GM21529 (cell line): ENCODE measurements at regions not wholly inside any gene's neighbourhood (a gene's known extent, or its start where the extent isn't known, plus 50 kb on each side); places are given as distances from the start of the nearest gene placed in this dataset.
A peak's percentile ranks its signal among the peaks of the same experiment; 100 is the strongest.
"Not testable (repeated sequence)": the region's sequence is repeated elsewhere in the genome, so short reads cannot be mapped to it uniquely, and the experiment has no call there.

ENCODE experiments used
- ATAC-seq: cut with Tn5 transposase; IDR thresholded peaks from one replicate; pipeline ENCODE4 v1.9.1; 2021; ENCODE audit not compliant: unreplicated experiment

- no peak for ATAC-seq
Observed at GRCh38 chr2:406231-406630, 118.3 kb upstream of the ALKAL2 start.

- ATAC-seq, result no peak
Observed at GRCh38 chr2:404581-404980, 116.7 kb upstream of the ALKAL2 start.

DNA sequence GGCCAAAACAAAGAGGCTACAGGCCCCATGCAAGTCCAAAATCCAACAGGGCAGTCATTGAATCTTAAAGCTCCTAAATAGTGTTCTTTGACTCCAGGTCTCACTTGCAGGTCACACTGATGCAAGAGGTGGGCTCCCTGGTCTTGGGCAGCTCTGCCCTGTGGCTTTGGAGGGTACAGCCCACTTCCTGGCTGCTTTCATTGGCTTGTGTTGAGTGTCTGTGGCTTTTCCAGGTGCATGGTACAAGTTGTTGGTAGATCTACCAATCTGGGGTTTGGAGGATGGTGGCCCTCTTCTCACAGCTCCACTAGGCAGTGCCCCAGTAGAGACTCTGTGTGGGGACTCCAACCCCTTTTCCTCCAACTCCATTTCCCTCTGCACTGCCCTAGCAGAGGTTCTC, 115.8 kb upstream of the ALKAL2 start:
- no peak for ATAC-seq

DNA sequence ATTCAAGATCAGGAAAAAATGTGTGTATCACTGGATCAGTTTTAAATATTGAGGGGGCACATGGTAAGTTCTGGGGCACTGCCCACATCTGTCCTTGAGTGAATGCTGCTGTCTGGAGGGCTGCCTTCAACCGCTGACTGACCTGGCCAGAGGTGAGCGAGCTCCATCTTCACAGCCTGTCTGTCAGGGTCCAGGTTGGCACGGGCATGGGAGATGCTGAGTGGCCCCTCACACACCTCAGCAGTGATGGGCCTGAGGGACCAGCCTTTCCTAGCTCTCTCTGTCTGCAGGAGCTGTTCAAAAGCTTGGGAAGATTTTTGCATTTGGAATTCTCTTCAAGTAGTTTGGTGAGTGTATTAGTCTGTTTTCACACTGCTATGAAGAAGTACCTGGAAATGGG, 114.8 kb upstream of the ALKAL2 start:
- no peak for ATAC-seq

- no peak for ATAC-seq
Observed at GRCh38 chr2:402206-402605, 114.3 kb upstream of the ALKAL2 start.

DNA sequence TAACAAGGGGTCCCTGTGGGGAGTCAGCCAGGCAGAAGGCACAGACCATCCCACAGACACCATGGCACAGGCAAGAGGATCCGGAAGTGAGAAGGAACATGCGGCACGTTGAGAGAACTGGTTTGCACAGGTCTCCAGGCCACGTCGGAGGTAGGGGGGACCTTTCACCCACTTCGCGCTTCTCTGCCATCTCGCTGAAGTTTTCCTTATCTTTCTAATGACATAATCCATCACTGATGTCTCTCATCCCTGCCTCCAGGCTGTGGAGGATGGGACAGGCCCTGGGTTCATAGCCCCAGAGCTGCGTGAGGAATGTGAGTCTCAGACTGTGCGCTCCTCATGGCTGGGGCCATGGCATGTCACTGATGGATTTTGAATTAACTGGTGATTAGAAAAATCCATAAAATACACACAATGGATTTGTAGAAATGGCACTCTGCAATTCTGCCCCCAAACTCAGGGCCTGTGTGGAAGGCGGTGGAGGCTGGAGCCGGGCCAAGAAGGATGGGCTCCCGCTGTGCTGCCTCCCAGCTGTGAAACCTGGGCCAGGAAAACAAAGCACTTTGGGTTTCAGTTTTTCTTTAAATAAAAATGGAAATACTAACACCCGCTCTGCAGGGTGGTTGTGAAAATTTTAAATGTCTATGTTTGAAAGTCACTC, 113.3 kb upstream of the ALKAL2 start:
- ATAC-seq, result no peak

- ATAC-seq, result no peak
Observed at GRCh38 chr2:397926-398325, 110.0 kb upstream of the ALKAL2 start.

DNA sequence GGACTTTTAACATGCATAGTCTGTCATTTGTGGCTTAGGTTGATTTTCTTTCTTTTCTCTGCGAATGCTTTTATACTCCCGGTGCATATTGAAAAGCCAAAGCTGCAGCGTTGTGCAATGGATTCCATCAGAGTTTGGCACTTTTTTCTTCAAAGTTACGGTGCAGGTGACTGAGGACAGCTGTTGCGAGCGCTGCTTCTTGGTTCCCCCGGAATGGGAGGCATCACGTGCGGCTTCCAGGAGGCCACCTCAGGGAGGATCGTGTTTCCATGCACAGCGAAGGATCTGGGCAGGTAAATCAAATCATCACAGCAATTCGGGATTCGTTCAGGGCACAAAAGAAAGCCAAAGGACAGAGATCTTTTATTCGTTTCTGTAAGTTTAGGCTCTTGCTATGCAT, 109.6 kb upstream of the ALKAL2 start:
- no peak for ATAC-seq

GRCh38 chr2:396903-397302, 109.0 kb upstream of the ALKAL2 start:
- ATAC-seq, result no peak

- no peak for ATAC-seq
Observed at GRCh38 chr2:395886-396285, 108.0 kb upstream of the ALKAL2 start.

- peak; percentile 91 for ATAC-seq
Observed at GRCh38 chr2:393711-394696, 106.1 kb upstream of the ALKAL2 start.

- no peak for ATAC-seq
Observed at GRCh38 chr2:392926-393280, 105.0 kb upstream of the ALKAL2 start.

DNA sequence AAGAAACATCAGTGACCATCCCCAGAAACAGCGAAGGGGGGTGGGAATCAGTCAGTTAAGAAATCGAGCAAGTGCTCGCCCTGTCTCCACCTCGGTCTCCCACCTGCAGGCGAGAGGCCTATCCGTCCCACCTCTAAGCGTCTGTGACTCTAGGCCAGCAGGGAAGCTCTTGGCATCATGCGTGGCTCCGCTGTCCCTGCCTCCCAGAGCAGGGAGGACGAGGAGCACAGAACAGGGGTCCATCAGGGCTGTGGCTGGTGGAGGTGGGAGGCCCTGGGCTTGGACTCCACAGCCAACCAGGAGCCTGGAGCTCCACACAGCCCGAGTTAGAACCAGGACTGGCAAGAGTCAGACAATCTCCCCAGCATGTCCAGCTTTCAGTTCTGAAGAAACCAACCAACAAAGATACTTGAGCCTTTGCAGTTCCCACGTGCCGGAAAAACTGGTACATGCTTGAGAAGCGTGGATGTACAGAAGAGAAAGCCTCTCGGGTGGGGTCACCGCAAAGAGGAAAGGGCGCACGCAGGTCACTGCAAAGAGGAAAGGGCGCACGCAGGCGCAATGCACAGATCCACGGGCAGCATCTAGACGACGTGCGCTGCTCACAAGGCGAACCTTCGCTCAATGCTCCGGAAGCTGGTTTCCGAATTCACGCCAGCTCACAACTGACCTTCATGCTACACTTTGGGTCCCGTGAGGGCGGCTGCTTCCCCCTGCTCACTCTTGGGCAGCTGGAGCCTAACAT, 104.5 kb upstream of the ALKAL2 start:
- ATAC-seq, result no peak

DNA sequence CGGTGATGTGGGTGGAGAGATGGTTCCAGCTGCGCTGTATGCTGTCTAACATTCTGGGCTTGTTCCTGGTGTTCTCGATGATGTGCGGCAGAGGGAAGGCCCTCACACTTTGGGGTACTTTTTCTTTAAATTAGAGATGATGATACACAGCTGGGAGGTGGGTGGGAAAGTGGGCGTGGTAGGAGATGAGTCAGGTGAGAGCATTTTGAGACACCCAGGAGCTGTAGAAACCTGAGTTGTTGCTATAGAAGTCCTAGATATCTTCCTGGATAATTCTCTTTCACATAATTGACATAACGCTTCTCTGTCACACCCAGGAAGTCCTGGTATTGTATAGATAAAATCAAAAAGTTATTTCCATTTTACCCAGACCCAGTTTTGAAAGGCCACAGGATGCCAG, 103.8 kb upstream of the ALKAL2 start:
- no peak for ATAC-seq

DNA sequence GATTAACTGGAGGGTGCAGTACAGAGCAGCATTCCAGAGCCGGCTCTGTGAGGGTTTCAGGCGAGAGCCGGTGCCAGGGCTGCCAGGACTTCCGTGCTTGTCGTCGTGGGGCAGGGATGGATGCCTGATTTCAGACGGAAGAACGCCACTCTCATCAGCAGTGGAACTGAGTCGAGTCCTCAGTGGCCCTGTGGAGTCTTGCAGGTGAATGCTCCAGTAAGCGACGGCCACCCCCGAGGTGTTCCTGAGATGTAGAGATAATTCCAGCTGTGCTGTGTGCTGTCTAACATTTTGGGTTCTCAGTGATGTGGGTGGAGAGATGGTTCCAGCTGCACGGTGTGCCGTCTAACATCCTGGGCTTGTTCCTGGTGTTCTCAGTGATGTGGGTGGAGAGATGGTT, 103.1 kb upstream of the ALKAL2 start:
- ATAC-seq, result no peak

DNA sequence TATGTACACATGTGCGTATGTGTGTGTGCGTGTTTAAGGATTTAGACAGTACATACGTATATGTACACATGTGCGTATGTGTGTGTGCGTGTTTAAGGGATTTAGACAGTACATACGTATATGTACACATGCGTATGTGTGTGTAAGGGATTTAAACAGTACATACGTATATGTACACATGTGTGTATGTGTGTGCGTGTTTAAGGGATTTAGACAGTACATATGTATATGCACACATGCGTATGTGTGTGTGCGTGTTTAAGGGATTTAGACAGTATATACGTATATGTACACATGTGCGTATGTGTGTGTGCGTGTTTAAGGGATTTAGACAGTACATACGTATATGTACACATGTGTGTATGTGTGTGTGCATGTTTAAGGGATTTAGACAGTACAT, 102.1 kb upstream of the ALKAL2 start:
- ATAC-seq, result not testable (repeated sequence)

GRCh38 chr2:388752-389151, 100.9 kb upstream of the ALKAL2 start:
- ATAC-seq, result not testable (repeated sequence)

GRCh38 chr2:387980-388421, 100.1 kb upstream of the ALKAL2 start:
- ATAC-seq, result no peak

DNA sequence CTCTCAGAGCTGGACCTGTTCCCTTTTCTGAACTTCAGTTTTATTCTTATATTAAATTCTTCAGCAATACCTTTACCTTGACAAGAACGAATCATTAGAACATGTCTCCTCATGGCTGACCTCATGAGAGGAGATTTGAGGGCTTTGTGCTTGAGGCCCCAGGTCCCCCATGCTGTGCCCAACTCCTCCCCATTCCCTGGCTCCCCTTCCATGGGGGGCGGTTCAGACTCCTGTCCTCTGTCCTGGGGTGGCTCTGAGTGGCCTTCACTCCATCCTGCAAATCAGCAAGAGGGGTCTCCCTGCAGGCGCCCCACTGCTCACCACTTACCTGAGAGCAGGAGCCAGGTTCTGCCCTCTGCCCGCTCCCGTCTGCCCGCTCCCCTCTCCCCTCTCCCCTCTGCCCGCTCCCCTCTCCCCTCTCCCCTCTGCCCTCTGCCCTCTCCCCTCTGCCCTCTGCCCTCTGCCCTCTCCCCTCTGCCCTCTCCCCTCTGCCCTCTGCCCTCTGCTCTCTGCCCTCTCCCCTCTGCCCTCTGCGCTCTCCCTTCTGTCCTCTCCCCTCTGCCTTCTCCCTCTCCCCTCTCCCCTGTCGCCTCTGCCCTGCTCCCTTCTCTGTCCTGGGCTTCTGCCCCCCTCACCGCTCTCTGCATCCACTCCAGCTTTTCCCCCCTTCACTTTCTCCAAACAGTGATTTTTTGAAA, 98.7 kb upstream of the ALKAL2 start:
- no peak for ATAC-seq

GRCh38 chr2:385785-386184, 97.9 kb upstream of the ALKAL2 start:
- no peak for ATAC-seq

DNA sequence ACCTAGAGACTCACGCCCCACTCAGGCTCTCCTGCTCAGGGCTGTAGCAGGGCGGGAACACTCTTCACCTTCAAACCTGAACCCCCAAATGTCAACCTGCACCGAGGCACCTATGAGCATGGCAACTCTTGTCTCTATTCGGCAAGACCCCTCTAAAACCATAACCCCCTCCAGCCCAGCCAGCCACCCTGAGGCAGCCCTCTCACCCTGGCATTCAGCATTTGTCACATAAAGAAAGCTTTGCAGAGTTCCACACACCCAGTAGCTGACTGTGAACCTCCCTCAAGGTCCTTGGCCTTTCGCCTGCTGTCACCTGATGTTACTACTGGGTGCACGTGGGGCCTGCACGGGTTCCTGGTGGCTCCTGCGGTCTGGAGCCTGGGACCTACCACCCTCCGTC, 97.2 kb upstream of the ALKAL2 start:
- no peak for ATAC-seq
